Activated naive CD4-positive, alpha-beta T cell treated with anti-CD3 and anti-CD28 coated beads, Interleukin-2, amount 10 ng/mL, durations not matched to agents 7 days and 5 days (primary cell): ENCODE measurements at regions not wholly inside any gene's neighbourhood (a gene's known extent, or its start where the extent isn't known, plus 50 kb on each side); places are given as distances from the start of the nearest gene placed in this dataset.

ENCODE experiments used
- CTCF ChIA-PET: fragments of 350-600 bp; sonication (Branson Sonifier 250); formaldehyde crosslinking; loops from one replicate; lab custom pipeline; 2021; ENCODE audit warnings: antibody characterized with exemption; lab: Charles Lee
- DNase-seq: peaks from one replicate; pipeline ENCODE4 v3.0.0-alpha.2; 2020
- H3K27ac Mint-ChIP-seq: one replicate; pipeline ENCODE4 v1.8.0; 2021; ENCODE audit warnings: mild to moderate bottlenecking, moderate library complexity, mixed read lengths
- H3K27me3 Mint-ChIP-seq: one replicate; pipeline ENCODE4 v1.8.0; 2021; ENCODE audit warnings: mild to moderate bottlenecking, mixed read lengths
- H3K36me3 Mint-ChIP-seq: one replicate; pipeline ENCODE4 v1.8.0; 2021; ENCODE audit warnings: mixed read lengths
- H3K4me1 Mint-ChIP-seq: one replicate; pipeline ENCODE4 v1.8.0; 2021; ENCODE audit warnings: mixed read lengths
- H3K4me3 Mint-ChIP-seq: one replicate; pipeline ENCODE4 v1.8.0; 2021; ENCODE audit warnings: mild to moderate bottlenecking, moderate library complexity, mixed read lengths
- H3K9me3 Mint-ChIP-seq: one replicate; pipeline ENCODE4 v1.8.0; 2021; ENCODE audit warnings: mixed read lengths

- Mint-ChIP-seq H3K4me1 (no peaks in the 10 kb centered on the region), H3K27me3 (no peaks in the 10 kb centered on the region), H3K36me3 (no peaks in the 10 kb centered on the region), H3K27ac (no peak overlapping the region), H3K9me3 (peaks cover 3% of the 10 kb centered on the region), H3K4me3 (no peak overlapping the region)
- CTCF ChIA-PET: interaction anchor here (1.1 kb wide), 1 partner anchor 345 kb away, joined by 3 read pairs; no protein-coding TSS in a partner anchor
- DNase-seq: no peak
These were observed 451.3 kb upstream of the ZFHX3 start for GRCh38 chr16:73499276-73499675.

GRCh38 chr16:73485880-73486279 is 438.0 kb upstream of the ZFHX3 start:
- Mint-ChIP-seq H3K9me3 (peaks cover 3% of the 10 kb centered on the region), H3K4me1 (no peaks in the 10 kb centered on the region), H3K36me3 (no peaks in the 10 kb centered on the region), H3K27me3 (peaks cover 4% of the 10 kb centered on the region), H3K27ac (no peak overlapping the region), H3K4me3 (no peak overlapping the region)
- DNase-seq: no peak
- CTCF ChIA-PET: no interaction called here

- H3K4me1 Mint-ChIP-seq: no peaks in the 10 kb centered on the region
- no peak overlapping the region for H3K27ac Mint-ChIP-seq
- no peak overlapping the region for H3K4me3 Mint-ChIP-seq
- H3K36me3 Mint-ChIP-seq: no peaks in the 10 kb centered on the region
- DNase-seq: no peak
- CTCF ChIA-PET: no interaction called here
- peaks cover 3% of the 10 kb centered on the region for H3K9me3 Mint-ChIP-seq
- peaks cover 4% of the 10 kb centered on the region for H3K27me3 Mint-ChIP-seq
These were observed 436.2 kb upstream of the ZFHX3 start for GRCh38 chr16:73483934-73484711.

- no peak overlapping the region for H3K27ac Mint-ChIP-seq
- no peaks in the 10 kb centered on the region for H3K4me1 Mint-ChIP-seq
- DNase-seq: no peak
- peaks cover 4% of the 10 kb centered on the region for H3K27me3 Mint-ChIP-seq
- peaks cover 3% of the 10 kb centered on the region for H3K9me3 Mint-ChIP-seq
- no peak overlapping the region for H3K4me3 Mint-ChIP-seq
- CTCF ChIA-PET: no interaction called here
- no peaks in the 10 kb centered on the region for H3K36me3 Mint-ChIP-seq
These were observed 435.3 kb upstream of the ZFHX3 start for GRCh38 chr16:73483076-73483791.

- H3K9me3 Mint-ChIP-seq: no peaks in the 10 kb centered on the region
- H3K4me3 Mint-ChIP-seq: no peak overlapping the region
- no peak overlapping the region for H3K27ac Mint-ChIP-seq
- H3K4me1 Mint-ChIP-seq: no peaks in the 10 kb centered on the region
- no peaks in the 10 kb centered on the region for H3K36me3 Mint-ChIP-seq
- no peak for DNase-seq
- peaks cover 4% of the 10 kb centered on the region for H3K27me3 Mint-ChIP-seq
- CTCF ChIA-PET: no interaction called here
These were observed 434.4 kb upstream of the ZFHX3 start for GRCh38 chr16:73482310-73482709.

GRCh38 chr16:73480381-73480780 is 432.5 kb upstream of the ZFHX3 start:
- no peak overlapping the region for H3K27ac Mint-ChIP-seq
- H3K27me3 Mint-ChIP-seq: peaks cover 4% of the 10 kb centered on the region
- CTCF ChIA-PET: no interaction called here
- H3K4me3 Mint-ChIP-seq: no peak overlapping the region
- DNase-seq: no peak
- H3K4me1 Mint-ChIP-seq: no peaks in the 10 kb centered on the region
- H3K9me3 Mint-ChIP-seq: no peaks in the 10 kb centered on the region
- H3K36me3 Mint-ChIP-seq: no peaks in the 10 kb centered on the region

- H3K4me3 Mint-ChIP-seq: no peak overlapping the region
- CTCF ChIA-PET: no interaction called here
- H3K4me1 Mint-ChIP-seq: no peaks in the 10 kb centered on the region
- H3K27ac Mint-ChIP-seq: no peak overlapping the region
- H3K9me3 Mint-ChIP-seq: no peaks in the 10 kb centered on the region
- DNase-seq: no peak
- no peaks in the 10 kb centered on the region for H3K27me3 Mint-ChIP-seq
- no peaks in the 10 kb centered on the region for H3K36me3 Mint-ChIP-seq
These were observed 425.8 kb upstream of the ZFHX3 start for GRCh38 chr16:73473713-73474112.

- Mint-ChIP-seq H3K4me3 (no peak overlapping the region), H3K27me3 (no peaks in the 10 kb centered on the region), H3K9me3 (peaks cover 9% of the 10 kb centered on the region), H3K4me1 (no peaks in the 10 kb centered on the region), H3K36me3 (no peaks in the 10 kb centered on the region), H3K27ac (no peak overlapping the region)
- DNase-seq: no peak
- CTCF ChIA-PET: no interaction called here
These were observed 416.9 kb upstream of the ZFHX3 start for GRCh38 chr16:73464834-73465233.

- CTCF ChIA-PET: no interaction called here
- H3K36me3 Mint-ChIP-seq: no peaks in the 10 kb centered on the region
- no peak overlapping the region for H3K27ac Mint-ChIP-seq
- peaks cover 16% of the 10 kb centered on the region for H3K9me3 Mint-ChIP-seq
- no peak for DNase-seq
- H3K4me1 Mint-ChIP-seq: no peaks in the 10 kb centered on the region
- no peak overlapping the region for H3K4me3 Mint-ChIP-seq
- H3K27me3 Mint-ChIP-seq: no peaks in the 10 kb centered on the region
These were observed 411.7 kb upstream of the ZFHX3 start for GRCh38 chr16:73459586-73459985.

- Mint-ChIP-seq H3K27ac (no peak overlapping the region), H3K4me1 (no peaks in the 10 kb centered on the region), H3K27me3 (no peaks in the 10 kb centered on the region), H3K4me3 (no peak overlapping the region), H3K9me3 (peaks cover 17% of the 10 kb centered on the region), H3K36me3 (no peaks in the 10 kb centered on the region)
- CTCF ChIA-PET: no interaction called here
- no peak for DNase-seq
These were observed 409.9 kb upstream of the ZFHX3 start for GRCh38 chr16:73457851-73458250.

- H3K4me3 Mint-ChIP-seq: no peak overlapping the region
- H3K9me3 Mint-ChIP-seq: peaks cover 27% of the 10 kb centered on the region
- H3K27me3 Mint-ChIP-seq: no peaks in the 10 kb centered on the region
- no peak overlapping the region for H3K27ac Mint-ChIP-seq
- no peak for DNase-seq
- no peaks in the 10 kb centered on the region for H3K4me1 Mint-ChIP-seq
- no peaks in the 10 kb centered on the region for H3K36me3 Mint-ChIP-seq
- CTCF ChIA-PET: no interaction called here
These were observed 401.0 kb upstream of the ZFHX3 start for GRCh38 chr16:73448970-73449369.

GRCh38 chr16:73447846-73448245 is 399.9 kb upstream of the ZFHX3 start:
- H3K4me1 Mint-ChIP-seq: no peaks in the 10 kb centered on the region
- no peaks in the 10 kb centered on the region for H3K36me3 Mint-ChIP-seq
- no peak overlapping the region for H3K27ac Mint-ChIP-seq
- CTCF ChIA-PET: no interaction called here
- H3K27me3 Mint-ChIP-seq: no peaks in the 10 kb centered on the region
- peaks cover 22% of the 10 kb centered on the region for H3K9me3 Mint-ChIP-seq
- DNase-seq: no peak
- no peak overlapping the region for H3K4me3 Mint-ChIP-seq

- no peaks in the 10 kb centered on the region for H3K27me3 Mint-ChIP-seq
- peaks cover 4% of the 10 kb centered on the region for H3K9me3 Mint-ChIP-seq
- H3K36me3 Mint-ChIP-seq: no peaks in the 10 kb centered on the region
- H3K4me1 Mint-ChIP-seq: no peaks in the 10 kb centered on the region
- DNase-seq: no peak
- CTCF ChIA-PET: no interaction called here
- no peak overlapping the region for H3K27ac Mint-ChIP-seq
- no peak overlapping the region for H3K4me3 Mint-ChIP-seq
These were observed 386.7 kb upstream of the ZFHX3 start for GRCh38 chr16:73434621-73435020.

GRCh38 chr16:73433731-73434307 is 385.9 kb upstream of the ZFHX3 start:
- CTCF ChIA-PET: no interaction called here
- H3K36me3 Mint-ChIP-seq: no peaks in the 10 kb centered on the region

More at GRCh38 chr16:73433731-73434307, 385.9 kb upstream of the ZFHX3 start:
- DNase-seq: no peak
- no peak overlapping the region for H3K27ac Mint-ChIP-seq
- no peak overlapping the region for H3K4me3 Mint-ChIP-seq
- H3K4me1 Mint-ChIP-seq: no peaks in the 10 kb centered on the region
- peaks cover 7% of the 10 kb centered on the region for H3K9me3 Mint-ChIP-seq
- H3K27me3 Mint-ChIP-seq: no peaks in the 10 kb centered on the region
